HUDEP-2 (cell line): ENCODE measurements at regions not wholly inside any gene's neighbourhood (a gene's known extent, or its start where the extent isn't known, plus 50 kb on each side); places are given as distances from the start of the nearest gene placed in this dataset.
A peak's percentile ranks its signal among the peaks of the same experiment; 100 is the strongest.

Experiments
- DNase-seq, 76 experiments: peaks; one replicate each; lab custom pipeline; 2025; ENCODE audit not compliant: unreplicated experiment in 76 of 76; lab: John Stamatoyannopoulos, UW

DNA sequence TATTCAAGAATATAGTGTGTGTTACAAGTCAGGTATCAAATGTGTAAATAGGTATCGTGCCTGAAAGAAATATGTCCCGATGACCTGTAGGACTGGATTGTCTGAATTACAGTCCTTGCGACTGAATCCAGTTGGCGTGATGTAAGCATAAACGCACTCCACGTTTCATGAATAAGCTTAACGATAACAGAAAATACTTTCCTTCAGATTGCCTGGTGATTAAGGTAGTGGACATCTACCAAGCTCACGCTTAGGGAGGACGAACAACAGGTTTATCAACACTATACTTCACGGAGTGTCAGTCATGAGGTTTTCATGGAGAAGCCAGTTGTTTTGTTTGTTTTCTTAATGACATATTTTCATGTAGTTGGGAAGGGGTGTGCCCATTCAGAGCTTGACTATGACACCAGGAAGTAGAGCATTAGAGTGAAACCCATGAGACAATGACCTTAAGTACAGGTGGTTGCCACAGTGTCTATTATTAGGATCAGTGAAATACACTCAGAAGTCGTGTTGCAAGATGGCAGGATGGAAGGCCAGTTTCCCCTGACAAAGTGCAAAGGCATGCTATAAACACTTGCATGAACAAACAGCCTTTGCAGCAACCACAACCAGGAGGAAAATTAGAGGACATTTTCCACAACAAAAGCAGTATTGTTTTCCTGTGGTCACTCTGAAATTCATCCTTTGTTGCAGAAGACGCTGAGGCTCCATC, 305.8 kb upstream of the PRDM1 start:
- no peak for DNase-seq

DNA sequence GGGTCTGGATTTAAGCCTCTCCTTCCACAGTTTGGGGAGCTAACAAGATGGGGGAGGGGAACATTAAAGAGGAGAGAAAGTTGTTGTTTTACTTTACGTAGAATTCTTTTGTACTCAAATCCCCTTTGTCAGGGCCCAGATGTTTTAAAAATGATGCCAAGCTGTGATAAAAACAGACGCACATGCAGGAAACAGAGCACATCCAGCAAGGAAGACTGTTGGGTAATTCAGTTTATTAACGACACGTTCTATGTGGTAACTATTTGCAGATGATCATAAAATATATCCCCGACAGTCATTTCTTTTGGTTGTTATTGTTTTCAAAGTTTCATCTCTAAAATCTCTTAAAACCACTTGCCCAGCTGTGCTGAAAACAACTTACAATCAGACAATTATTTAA, 307.0 kb upstream of the PRDM1 start:
- no peak for DNase-seq

DNA sequence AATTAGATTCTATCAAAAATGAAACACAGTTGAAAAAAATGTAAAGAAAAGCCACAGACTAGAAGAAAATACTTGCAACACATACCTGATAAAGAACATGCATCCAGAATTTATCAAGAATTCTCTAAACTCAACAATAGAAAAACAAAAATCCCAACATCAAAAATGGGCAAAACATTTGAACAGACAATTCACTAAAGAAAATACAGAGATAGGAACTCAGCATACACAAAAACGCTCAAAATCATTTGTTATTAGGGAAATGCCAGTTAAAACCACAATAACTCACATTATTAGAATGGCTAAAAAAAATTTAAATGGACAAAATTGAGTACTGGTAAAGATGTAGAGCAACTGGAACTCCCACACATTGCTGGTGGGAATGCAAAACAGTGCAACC, 311.0 kb upstream of the PRDM1 start:
- DNase-seq = no peak

DNA sequence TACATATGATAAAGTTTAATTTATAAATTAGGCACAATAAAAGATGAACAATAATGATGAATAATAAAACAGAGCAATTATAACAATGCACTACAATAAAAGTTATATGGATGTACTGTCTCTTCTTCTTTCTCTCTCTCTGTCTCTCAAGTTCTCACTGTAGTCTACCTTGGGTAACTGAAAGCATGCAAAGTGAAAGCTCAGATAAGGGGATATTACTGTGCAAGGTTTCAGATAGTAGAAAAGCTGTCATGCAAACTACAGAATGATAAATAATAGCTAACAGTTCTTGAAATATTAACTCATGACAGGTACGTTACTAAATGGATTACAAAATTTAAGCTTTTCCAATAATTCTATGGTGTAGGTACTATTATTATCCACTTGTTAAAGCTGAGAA, 311.9 kb upstream of the PRDM1 start:
- DNase-seq = no peak

DNA sequence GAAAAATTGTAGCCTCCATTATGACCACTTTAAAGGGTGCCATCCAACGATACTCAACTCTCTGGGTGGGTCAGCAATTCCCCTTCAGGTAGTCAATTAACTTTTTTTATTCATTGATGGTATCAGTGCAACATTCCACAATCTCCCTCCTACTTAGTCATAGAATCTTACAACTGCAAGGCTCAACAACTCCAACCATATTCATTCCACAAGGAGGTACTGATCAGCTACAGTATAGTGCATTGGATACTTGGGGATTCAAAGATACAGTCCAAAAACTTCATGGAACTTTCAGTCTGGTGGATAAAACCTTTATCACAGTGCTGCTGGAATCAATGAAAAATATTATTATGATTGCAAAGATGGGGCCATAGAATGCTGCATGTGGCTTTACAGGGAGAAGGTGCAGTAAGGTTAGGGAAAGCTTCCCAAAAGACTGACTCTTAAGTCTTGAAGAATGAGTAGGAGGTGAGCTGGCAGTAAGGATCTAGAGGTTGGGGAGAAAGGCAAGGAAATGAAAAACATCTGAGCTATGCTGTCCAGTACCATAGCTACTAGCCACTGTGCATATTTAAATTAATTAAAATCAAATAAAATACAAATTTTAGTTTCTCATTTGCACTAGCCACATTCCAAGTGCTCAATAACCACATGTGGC, 314.7 kb upstream of the PRDM1 start:
- no peak for DNase-seq

DNA sequence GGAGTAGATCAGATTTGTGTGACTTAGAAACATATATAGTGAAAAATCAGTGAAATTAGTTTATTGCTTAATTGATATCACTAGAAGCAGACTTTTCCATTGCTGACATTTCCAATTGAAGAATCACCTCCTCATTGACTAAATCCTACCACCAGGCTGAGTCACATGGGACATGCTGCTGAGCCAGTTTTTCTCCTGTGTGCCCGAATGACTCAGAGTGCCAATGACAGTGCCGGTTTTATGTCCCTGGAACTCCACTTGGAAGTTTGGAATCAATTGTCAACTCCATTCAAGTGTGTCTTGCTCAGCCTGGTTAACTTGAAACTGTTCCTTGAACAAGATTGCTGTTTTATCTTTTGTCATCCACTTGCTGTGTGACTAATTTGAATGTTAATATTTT, 316.1 kb upstream of the PRDM1 start:
- no peak for DNase-seq

GRCh38 chr6:105769197-105769596, 316.9 kb upstream of the PRDM1 start:
- no peak for DNase-seq

- no peak for DNase-seq
Observed at GRCh38 chr6:105767541-105767940, 318.6 kb upstream of the PRDM1 start.

- no peak for DNase-seq
Observed at GRCh38 chr6:105765239-105765638, 320.9 kb upstream of the PRDM1 start.

- no peak for DNase-seq
Observed at GRCh38 chr6:105764315-105764714, 321.8 kb upstream of the PRDM1 start.

- DNase-seq = no peak
Observed at GRCh38 chr6:105763866-105764265, 322.3 kb upstream of the PRDM1 start.

GRCh38 chr6:105760746-105761145, 325.4 kb upstream of the PRDM1 start:
- no peak for DNase-seq

GRCh38 chr6:105759946-105760345, 326.2 kb upstream of the PRDM1 start:
- DNase-seq = no peak

GRCh38 chr6:105759015-105759414, 327.1 kb upstream of the PRDM1 start:
- DNase-seq = no peak

DNA sequence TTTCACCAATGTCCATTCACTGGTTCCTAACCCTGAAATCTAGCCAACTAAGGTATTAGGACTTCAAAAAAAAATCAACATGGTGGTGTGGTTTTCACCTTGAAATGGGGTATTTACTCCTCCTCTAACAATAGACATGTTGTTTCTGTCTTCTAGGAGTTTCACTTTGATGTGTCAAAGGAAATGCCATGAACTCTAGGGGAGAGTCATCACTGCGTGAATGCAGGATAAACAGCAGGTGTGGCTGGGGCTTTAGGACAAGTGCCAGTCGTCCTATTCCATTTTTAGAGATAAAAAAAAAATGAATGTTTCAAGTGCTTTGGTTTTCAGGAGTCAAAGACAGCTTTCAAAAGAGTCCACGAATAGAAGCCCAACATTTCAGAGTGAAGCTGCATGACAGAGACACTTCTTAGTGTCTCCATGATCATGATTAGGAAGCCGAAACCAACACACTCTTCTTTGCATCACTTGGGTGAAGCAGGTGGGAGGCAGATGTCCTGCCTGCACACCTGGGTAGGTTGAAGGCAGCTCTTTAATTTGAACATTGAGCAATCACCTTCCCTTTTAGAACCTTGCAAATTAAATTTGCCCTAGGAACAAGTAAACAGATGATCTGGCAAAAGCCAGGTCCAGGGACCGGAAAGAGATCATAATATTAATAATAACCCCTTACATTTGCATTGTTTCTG, 328.5 kb upstream of the PRDM1 start:
- DNase-seq = no peak

- DNase-seq = no peak
Observed at GRCh38 chr6:105755885-105756284, 330.3 kb upstream of the PRDM1 start.

DNA sequence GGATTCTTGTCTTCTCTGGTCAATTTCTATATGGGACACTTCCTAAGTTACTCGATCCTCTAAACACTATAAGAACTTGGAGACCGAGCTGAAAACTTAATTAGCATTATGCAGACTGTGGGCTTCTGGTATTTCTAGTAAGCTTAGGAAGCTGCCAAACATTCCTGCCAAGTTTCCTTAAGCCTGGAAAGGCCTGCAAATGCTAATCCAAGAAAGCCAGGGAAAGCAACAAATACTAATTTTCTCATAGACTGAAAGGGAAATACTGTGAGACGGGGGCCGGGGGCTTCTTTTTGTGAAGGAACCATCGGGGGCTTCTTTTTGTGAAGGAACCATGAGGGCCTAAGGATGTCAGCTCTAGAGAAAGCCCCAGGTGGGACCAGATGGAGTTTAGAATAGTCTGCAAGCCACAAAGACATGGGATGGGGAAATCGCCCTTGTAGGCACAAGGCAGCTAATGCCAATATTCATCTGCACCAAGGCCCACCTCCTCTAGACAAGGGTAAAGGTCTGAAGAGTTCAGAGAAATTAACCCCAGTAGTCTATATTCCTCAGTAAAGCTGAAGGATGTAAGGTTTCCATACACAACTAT, 332.4 kb upstream of the PRDM1 start:
- no peak for DNase-seq

DNA sequence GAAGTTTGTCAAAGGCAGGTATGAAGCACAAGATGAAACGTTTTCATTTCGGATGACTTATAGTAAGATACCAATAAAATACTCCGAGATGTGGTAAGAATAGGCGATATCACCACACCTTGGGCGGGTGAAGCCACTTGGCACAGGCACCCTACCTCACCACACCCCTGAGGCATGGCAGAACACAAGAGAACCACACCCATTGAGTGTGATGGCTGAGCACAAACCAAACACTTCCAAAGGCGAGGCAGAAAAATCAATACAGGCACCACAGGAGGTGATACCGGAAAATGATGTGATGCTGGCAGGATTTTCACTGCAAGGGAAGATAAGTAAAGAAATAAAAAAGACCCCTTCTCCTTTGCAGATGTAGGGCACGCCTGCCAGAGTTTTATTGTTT, 332.9 kb upstream of the PRDM1 start:
- DNase-seq = peak in 14 of 76 experiments; percentile 6 to 43 (median 16)

- DNase-seq = no peak
Observed at GRCh38 chr6:105750089-105750488, 336.0 kb upstream of the PRDM1 start.

GRCh38 chr6:105748737-105749161, 337.4 kb upstream of the PRDM1 start:
- no peak for DNase-seq

DNA sequence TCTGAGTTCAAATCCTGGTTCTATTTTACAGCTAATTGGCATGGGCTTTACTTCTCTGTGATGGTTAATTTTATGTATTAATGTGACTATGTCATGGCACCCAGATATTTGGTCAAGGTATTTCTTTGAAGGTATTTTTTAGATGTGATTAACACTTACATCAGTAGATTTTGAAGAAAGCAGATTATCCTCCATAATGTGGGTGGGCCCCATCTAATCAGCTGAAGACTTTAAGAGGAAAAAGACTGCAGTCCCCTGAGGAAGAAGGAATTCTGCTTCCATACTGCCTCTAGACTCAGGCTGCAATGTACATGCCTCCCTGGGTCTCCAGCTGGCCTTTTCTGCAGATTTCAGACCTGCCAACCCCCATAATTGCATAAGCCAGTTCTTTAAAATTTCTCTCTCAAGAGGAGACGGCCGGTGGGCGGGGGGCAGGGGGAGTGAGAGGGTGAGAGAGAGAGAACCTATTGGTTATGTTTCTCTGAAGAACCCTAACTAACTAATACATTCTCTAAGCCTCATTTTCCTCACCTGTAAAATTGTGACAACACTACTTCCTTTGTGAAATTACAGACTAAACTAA, 338.2 kb upstream of the PRDM1 start:
- DNase-seq = no peak
